Smooth muscle cell (in vitro differentiated cells): ENCODE measurements at regions not wholly inside any gene's neighbourhood (a gene's known extent, or its start where the extent isn't known, plus 50 kb on each side); places are given as distances from the start of the nearest gene placed in this dataset.

Source experiments
- DNase-seq: peaks from one replicate; lab custom pipeline; 2025; ENCODE audit not compliant: unreplicated experiment; lab: John Stamatoyannopoulos, UW
- H2AFZ ChIP-seq: fragments of 200-600 bp; sonication (generic); 2 replicates; pipeline ENCODE4 v1.6.0; 2016; ENCODE audit warnings: antibody characterized with exemption, low read depth, mild to moderate bottlenecking
- H3F3A ChIP-seq: fragments of 200-600 bp; sonication (generic); 2 replicates; pipeline ENCODE4 v1.6.0; 2017; ENCODE audit warnings: antibody characterized with exemption, low read depth
- H3K27ac ChIP-seq: fragments of 200-600 bp; sonication (generic); 2 replicates; pipeline ENCODE4 v1.5.1; 2016; ENCODE audit warnings: low read depth, mild to moderate bottlenecking
- H3K27me3 ChIP-seq: fragments of 200-600 bp; sonication (generic); 2 replicates; pipeline ENCODE4 v1.6.1; 2016; ENCODE audit warnings: low read depth, mild to moderate bottlenecking
- H3K36me3 ChIP-seq: fragments of 200-600 bp; sonication (generic); 2 replicates; pipeline ENCODE4 v1.5.1; 2016; ENCODE audit warnings: low read depth
- H3K4me1 ChIP-seq: fragments of 200-600 bp; sonication (generic); 2 replicates; pipeline ENCODE4 v1.5.1; 2016; ENCODE audit warnings: low read depth
- H3K4me2 ChIP-seq: fragments of 200-600 bp; sonication (generic); 2 replicates; pipeline ENCODE4 v1.6.0; 2016; ENCODE audit warnings: mild to moderate bottlenecking
- H3K4me3 ChIP-seq: fragments of 200-600 bp; sonication (generic); 2 replicates; pipeline ENCODE4 v1.5.1; 2016; ENCODE audit warnings: mild to moderate bottlenecking
- H3K79me2 ChIP-seq: fragments of 200-600 bp; sonication (generic); 2 replicates; pipeline ENCODE4 v1.6.0; 2016; ENCODE audit warnings: low read depth, mild to moderate bottlenecking
- H3K9ac ChIP-seq: fragments of 200-600 bp; sonication (generic); 2 replicates; pipeline ENCODE4 v1.6.0; 2016; ENCODE audit warnings: low read depth
- H3K9me3 ChIP-seq: fragments of 200-600 bp; sonication (generic); replicated peaks from 2 replicates; pipeline ENCODE4 v1.5.1; 2016; ENCODE audit warnings: low read depth
- H4K20me1 ChIP-seq: fragments of 200-600 bp; sonication (generic); 2 replicates; pipeline ENCODE4 v1.6.0; 2016; ENCODE audit warnings: low read depth
- WGBS: methylation state at CpG from one replicate; pipeline ENCODE4 v1.1.7; 2016; ENCODE audit warnings: low lambda C conversion rate; 5-methylcytosine and 5-hydroxymethylcytosine counted together
- TF ChIP-seq, protein P1 (sequence below): fragments of 200-600 bp; sonication (generic); IDR thresholded peaks from 2 replicates; pipeline ENCODE4 v1.5.1; 2017; ENCODE audit warnings: borderline replicate concordance, mild to moderate bottlenecking, antibody characterized with exemption; ENCODE audit not compliant: insufficient read depth, poor library complexity, severe bottlenecking

DNA sequence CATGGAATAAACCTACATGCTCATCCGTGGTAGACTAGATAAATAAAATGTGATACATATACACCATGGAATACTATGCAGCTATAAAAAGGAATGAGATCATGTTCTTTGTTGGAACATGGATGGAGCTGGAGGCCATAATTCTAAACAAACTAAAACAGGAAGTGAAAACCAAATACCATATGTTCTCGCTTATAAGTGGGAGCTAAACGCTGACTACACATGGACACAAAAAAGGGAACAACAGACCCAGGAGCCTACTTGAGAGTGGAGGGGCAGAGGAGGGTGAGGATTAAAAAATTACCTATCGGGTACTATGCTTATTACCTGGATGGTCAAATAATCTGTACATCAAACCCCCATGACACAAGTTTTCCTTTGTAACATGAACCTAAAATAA, 68.7 kb upstream of the SEC61G start:
- DNase-seq = no peak
- H3K36me3 ChIP-seq = no peaks in the 10 kb centered on the region
- no peaks in the 10 kb centered on the region for H3K79me2 ChIP-seq
- H3K9ac ChIP-seq = no peak overlapping the region
- no peaks in the 10 kb centered on the region for H3F3A ChIP-seq
- no peaks in the 10 kb centered on the region for H4K20me1 ChIP-seq
- TF ChIP-seq, protein P1, sequence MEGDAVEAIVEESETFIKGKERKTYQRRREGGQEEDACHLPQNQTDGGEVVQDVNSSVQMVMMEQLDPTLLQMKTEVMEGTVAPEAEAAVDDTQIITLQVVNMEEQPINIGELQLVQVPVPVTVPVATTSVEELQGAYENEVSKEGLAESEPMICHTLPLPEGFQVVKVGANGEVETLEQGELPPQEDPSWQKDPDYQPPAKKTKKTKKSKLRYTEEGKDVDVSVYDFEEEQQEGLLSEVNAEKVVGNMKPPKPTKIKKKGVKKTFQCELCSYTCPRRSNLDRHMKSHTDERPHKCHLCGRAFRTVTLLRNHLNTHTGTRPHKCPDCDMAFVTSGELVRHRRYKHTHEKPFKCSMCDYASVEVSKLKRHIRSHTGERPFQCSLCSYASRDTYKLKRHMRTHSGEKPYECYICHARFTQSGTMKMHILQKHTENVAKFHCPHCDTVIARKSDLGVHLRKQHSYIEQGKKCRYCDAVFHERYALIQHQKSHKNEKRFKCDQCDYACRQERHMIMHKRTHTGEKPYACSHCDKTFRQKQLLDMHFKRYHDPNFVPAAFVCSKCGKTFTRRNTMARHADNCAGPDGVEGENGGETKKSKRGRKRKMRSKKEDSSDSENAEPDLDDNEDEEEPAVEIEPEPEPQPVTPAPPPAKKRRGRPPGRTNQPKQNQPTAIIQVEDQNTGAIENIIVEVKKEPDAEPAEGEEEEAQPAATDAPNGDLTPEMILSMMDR = no peak
- no peaks in the 10 kb centered on the region for H3K9me3 ChIP-seq
- H3K27ac ChIP-seq = no peak overlapping the region
- 97% methylated on average over 4 of the region's 4 CpGs for WGBS
- no peak overlapping the region for H3K4me3 ChIP-seq
- H3K4me2 ChIP-seq = no peak overlapping the region
- H2AFZ ChIP-seq = no peak overlapping the region
- no peaks in the 10 kb centered on the region for H3K27me3 ChIP-seq
- H3K4me1 ChIP-seq = no peaks in the 10 kb centered on the region

DNA sequence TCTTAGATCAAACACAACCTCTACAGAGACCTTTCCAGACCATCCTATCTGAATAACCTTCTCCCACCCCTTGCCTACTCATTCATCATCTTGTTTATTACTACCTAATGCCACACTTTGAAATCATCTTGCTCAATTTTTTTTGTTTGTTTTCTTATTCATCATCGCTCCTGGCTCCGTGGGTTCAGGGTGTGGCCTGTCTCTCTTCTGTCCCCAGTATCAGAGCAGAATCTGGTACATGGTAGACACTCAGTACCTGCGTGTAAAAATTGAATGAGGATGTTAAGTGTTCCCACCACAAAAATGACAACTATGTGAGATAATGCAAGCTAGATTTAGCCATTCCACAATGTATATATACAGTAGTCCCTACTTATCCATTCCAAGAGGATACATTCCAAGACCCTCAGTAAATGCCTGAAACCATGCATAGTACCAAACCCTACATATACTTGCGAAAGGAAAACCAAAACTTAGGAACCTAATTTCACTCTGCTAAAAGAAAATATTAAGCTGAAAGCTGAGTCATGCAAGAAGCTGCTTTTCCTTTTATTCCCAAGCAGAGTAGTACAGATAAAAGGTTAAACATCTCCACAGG, 72.1 kb upstream of the SEC61G start:
- H4K20me1 ChIP-seq = no peaks in the 10 kb centered on the region
- no peak overlapping the region for H2AFZ ChIP-seq
- H3K4me3 ChIP-seq = no peak overlapping the region
- no peak overlapping the region for H3K9ac ChIP-seq
- TF ChIP-seq, protein P1 = no peak
- 58% methylated on average over 4 of the region's 4 CpGs for WGBS
- no peaks in the 10 kb centered on the region for H3K4me1 ChIP-seq
- no peaks in the 10 kb centered on the region for H3K36me3 ChIP-seq
- H3K27ac ChIP-seq = peak overlapping the region; percentile 69
- H3F3A ChIP-seq = no peaks in the 10 kb centered on the region
- DNase-seq = no peak
- no peaks in the 10 kb centered on the region for H3K27me3 ChIP-seq
- H3K9me3 ChIP-seq = no peaks in the 10 kb centered on the region
- H3K79me2 ChIP-seq = no peaks in the 10 kb centered on the region
- H3K4me2 ChIP-seq = peak overlapping the region; percentile 49

DNA sequence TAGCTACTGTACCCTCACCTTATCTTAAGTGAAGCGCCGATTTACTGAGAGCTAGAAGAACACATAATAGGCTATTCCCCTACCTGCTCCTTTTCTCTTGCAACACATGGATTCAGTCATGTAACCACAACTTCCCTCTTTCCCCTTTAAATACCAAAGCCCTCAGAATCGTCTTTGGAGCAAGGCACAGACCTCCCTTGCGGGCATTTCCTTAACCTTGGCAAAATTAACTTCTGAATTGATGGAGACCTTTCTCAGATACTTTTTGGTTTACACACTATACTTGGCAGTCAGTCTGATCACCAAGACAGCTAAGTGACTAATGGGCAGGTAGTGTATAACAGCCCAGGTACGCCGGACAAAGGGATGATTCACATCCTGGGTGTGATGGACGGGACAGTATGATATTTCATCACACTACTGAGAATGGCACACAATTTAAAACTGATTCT, 72.7 kb upstream of the SEC61G start:
- Histone ChIP-seq H2AFZ (no peak overlapping the region), H3K27me3 (no peaks in the 10 kb centered on the region), H3K4me3 (no peak overlapping the region), H3K4me1 (no peaks in the 10 kb centered on the region), H3K79me2 (no peaks in the 10 kb centered on the region), H4K20me1 (no peaks in the 10 kb centered on the region), H3K9me3 (no peaks in the 10 kb centered on the region), H3K36me3 (no peaks in the 10 kb centered on the region), H3K4me2 (peak overlapping the region; percentile 49), H3F3A (no peaks in the 10 kb centered on the region), H3K27ac (peak overlapping the region; percentile 69), H3K9ac (no peak overlapping the region)
- no peak for DNase-seq
- 78% methylated on average over 7 of the region's 7 CpGs for WGBS
- TF ChIP-seq, protein P1 = no peak

DNA sequence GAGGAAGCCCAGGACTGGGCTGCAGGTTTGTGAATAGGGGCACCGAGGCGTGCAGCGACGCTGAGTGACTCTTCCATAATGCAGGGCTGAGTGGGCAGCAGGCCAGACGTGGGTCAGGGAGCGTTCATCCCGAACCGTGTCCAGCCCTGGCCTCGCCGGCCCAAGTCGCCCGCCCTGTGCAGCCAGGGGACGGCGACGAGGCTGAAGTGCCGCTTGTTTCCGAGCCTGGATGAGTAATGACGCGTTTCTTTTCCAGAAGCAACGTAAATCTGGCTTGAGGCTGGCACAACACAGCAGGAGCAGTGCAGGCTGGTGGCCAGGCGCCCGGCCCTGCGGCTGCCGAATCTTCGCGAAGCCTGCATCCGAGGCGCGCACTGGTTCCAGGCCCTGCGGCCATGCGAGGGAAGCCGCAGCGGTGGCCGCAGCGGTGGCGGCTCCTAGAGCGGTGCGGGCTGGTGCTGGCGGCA, 74.0 kb upstream of the SEC61G start:
- no peaks in the 10 kb centered on the region for H3K79me2 ChIP-seq
- 97% methylated on average over 39 of the region's 39 CpGs for WGBS
- no peak for DNase-seq
- no peak overlapping the region for H3K4me2 ChIP-seq
- no peaks in the 10 kb centered on the region for H3K4me1 ChIP-seq
- no peaks in the 10 kb centered on the region for H4K20me1 ChIP-seq
- H3K9me3 ChIP-seq = no peaks in the 10 kb centered on the region
- H3K4me3 ChIP-seq = no peak overlapping the region
- no peaks in the 10 kb centered on the region for H3K27me3 ChIP-seq
- no peak overlapping the region for H3K9ac ChIP-seq
- H3K36me3 ChIP-seq = no peaks in the 10 kb centered on the region
- H3F3A ChIP-seq = no peaks in the 10 kb centered on the region
- no peak overlapping the region for H3K27ac ChIP-seq
- H2AFZ ChIP-seq = no peak overlapping the region
- TF ChIP-seq, protein P1 = no peak
